Choroid plexus epithelial cell (primary cell): ENCODE measurements at regions not wholly inside any gene's neighbourhood (a gene's known extent, or its start where the extent isn't known, plus 50 kb on each side); places are given as distances from the start of the nearest gene placed in this dataset.
A peak's percentile ranks its signal among the peaks of the same experiment; 100 is the strongest.

Experiments
- DNase-seq: peaks from one replicate; pipeline ENCODE4 v3.0.0-alpha.2; 2010; ENCODE audit warnings: low read depth
- H3K4me3 ChIP-seq: 2 replicates; pipeline ENCODE4 v1.5.1; 2011; ENCODE audit warnings: low read depth, mild to moderate bottlenecking, control low read depth, low read length, moderate library complexity
- TF ChIP-seq, protein P1 (sequence below): conservative IDR thresholded peaks from 2 replicates; pipeline ENCODE4 v1.5.1; 2011; ENCODE audit warnings: low read depth, mild to moderate bottlenecking, control low read depth, inconsistent platforms, low read length, moderate library complexity

DNA sequence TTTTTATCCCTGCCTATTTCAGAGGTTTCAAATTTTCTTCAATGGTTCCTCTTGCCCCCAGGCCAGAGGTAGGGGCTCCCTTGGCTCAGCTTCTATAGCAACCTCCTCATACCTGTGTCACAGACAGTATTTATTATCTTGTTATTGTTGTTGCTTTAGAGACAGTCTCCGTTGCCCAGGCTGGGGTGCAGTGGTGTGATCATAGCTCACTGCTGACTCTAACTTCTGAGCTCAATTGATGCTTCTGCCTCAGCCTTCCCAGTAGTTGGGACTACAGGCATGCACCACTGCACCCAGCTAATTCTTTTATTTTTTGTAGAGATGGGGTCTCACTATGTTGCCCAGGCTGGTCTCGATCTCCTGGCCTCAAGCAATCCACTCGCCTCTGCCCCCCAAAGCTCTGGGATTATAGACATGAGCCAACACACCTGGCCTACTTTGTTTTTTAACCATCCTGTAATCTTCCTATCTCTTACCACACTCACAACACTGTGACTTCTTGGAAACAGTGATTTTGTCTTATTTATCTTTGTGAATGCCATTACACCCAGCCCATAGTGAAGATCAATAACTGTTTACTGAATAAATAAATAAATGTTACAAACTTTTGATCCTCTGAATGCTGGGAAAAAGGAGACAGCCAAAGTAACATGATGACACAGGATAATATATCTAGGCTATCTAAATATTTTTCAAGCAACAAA, 95.9 kb downstream of the PHLDA1 start:
- DNase-seq = no peak
- TF ChIP-seq, protein P1, sequence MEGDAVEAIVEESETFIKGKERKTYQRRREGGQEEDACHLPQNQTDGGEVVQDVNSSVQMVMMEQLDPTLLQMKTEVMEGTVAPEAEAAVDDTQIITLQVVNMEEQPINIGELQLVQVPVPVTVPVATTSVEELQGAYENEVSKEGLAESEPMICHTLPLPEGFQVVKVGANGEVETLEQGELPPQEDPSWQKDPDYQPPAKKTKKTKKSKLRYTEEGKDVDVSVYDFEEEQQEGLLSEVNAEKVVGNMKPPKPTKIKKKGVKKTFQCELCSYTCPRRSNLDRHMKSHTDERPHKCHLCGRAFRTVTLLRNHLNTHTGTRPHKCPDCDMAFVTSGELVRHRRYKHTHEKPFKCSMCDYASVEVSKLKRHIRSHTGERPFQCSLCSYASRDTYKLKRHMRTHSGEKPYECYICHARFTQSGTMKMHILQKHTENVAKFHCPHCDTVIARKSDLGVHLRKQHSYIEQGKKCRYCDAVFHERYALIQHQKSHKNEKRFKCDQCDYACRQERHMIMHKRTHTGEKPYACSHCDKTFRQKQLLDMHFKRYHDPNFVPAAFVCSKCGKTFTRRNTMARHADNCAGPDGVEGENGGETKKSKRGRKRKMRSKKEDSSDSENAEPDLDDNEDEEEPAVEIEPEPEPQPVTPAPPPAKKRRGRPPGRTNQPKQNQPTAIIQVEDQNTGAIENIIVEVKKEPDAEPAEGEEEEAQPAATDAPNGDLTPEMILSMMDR = no peak
- H3K4me3 ChIP-seq = no peak overlapping the region

DNA sequence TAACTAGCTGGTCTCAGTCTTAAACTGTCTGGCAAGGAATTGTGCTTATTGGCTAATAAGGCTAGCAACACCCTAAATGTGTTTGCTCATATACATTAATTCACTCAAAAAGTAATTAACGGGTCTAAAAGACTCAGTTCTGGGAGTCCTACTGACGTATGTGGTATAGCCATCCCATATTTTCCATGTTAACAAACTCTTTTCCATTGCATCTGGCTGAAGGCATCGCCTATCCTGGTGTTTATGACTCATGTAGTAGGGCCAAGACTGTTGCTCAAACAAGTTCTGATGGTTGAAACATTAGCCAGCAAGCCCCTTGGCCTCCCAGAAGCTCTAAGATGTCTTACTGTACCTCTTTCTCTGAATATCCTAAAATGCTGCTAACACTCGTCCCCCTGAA, 98.5 kb downstream of the PHLDA1 start:
- TF ChIP-seq, protein P1 = no peak
- DNase-seq = peak; percentile 93

DNA sequence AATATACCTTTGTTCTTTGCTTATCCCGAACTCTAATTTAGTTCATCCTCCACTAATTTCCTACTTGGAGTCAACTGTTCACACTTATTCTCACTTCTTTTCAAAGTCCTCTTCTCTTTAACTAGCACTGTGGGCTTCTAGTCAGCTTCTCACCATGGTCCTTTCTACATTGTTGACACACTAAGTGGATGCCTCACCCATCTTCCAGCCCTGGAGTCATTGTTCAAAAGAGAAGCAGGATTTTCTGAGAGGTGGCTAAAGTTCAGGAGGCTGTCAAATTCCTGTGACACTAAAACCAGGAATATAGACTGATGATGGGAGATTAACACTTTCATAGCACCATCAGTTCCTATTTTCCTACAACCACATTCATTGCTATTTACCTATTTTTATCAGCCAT, 99.3 kb downstream of the PHLDA1 start:
- TF ChIP-seq, protein P1 = no peak
- no peak for DNase-seq
- no peak overlapping the region for H3K4me3 ChIP-seq

More for the DNA sequence above, 98.5 kb downstream of the PHLDA1 start:
- H3K4me3 ChIP-seq = no peak overlapping the region

DNA sequence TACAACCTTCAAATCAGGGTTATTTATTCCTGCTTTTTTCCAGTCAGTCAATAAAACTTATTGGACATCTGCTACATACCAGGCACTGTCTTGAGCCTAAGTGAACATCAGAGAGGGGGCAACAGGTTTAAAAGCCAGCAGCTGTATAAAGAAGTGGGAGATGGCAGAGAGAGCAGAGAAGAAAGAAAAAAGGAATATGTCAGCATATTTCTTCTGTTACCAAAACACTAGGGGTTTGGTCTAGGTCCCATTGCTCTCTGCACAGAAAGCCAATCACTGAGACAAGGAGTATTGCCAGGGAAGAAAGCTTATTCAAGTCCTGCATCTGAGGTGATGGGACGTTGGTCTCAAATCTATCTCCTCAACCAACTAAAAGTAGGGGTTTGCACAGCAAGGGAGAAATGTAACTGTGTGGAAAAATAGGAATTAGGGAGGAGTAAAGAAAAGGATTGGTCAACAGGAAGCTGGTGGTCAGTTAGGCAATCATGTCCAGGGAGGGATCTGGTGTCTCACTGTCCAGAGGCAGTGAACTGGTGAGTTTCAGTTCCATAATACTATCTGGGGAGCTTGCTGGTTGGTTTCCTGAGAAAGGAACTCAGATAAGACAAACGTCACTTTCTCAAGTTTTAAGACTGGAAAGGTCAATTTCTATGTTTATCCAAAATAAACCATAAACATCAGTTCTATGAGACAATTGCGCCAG, 107.5 kb downstream of the PHLDA1 start:
- no peak overlapping the region for H3K4me3 ChIP-seq
- TF ChIP-seq, protein P1 = no peak
- DNase-seq = peak; percentile 25

DNA sequence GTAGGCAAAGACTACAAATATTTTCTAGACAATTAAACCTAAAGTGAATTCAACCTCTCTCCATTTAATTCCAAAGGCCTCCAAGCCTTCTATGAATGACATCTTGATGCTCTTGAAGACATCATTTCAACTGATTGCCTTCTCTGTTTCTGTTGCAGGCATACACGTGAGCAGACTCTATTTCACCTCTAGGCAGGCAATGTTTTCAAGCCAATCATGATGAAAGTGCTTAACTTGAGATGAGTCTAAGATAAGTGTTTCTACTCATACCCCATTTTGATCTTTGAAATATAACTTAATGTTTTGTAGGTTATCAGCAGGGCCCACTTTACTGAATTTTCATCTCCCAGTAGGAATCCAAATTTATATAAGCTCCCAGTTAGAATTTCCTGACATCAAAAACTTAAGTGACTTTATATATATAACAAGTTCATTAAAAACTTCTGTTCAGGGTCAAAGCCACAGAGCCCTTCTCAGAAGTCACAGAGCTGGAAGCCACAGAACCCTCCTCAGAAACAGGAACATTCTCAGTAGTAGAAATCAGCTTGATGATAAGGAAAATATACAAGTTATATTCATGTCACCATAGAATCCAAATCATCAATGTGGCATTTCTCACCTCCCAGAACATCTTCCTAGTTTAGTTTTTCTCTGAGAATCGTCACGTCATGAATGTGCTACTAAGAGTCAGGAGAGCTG, 108.5 kb downstream of the PHLDA1 start:
- no peak overlapping the region for H3K4me3 ChIP-seq
- TF ChIP-seq, protein P1 = no peak
- DNase-seq = no peak

DNA sequence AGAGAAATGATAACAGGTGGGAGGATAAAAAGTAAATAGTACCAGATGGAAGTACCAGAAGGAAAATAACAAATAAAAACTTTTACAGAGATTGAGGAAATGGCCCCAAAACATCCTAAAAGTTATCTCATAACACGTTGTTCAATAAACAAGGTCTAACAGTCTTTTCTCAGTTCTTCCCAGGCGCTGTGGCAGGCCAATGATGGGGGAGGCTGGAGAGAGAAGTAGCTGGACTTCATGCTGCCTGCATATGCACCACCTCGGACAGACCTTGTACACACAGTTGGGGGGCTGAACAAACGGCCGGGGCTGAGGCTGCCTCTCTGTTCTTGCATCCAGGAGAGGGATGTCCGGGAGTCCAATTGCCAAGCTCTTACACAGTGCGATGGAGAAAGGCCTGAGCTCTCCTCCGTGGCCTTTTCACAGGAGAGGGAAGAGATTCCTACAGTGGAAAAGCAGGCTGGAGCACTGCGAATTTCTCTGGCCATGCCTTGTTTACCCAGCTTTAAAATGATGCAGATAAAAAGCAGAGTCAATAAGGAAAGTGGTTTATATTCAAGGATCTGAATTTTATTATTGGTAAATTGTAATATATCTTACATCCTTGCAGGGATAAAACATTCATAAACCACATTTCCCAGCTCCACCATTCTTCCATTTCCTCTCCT, 109.8 kb downstream of the PHLDA1 start:
- TF ChIP-seq, protein P1 = no peak
- no peak overlapping the region for H3K4me3 ChIP-seq
- DNase-seq = peak; percentile 68
